GM18858 (cell line): ENCODE measurements at regions not wholly inside any gene's neighbourhood (a gene's known extent, or its start where the extent isn't known, plus 50 kb on each side); places are given as distances from the start of the nearest gene placed in this dataset.

Experiments used
- ATAC-seq: cut with Tn5 transposase; IDR thresholded peaks from one replicate; pipeline ENCODE4 v1.9.1; 2021; ENCODE audit not compliant: unreplicated experiment

- no peak for ATAC-seq
Observed at GRCh38 chr11:109553284-109553683, 131.3 kb downstream of the C11orf87 start.

- ATAC-seq, result no peak
Observed at GRCh38 chr11:109554951-109555350, 133.0 kb downstream of the C11orf87 start.

DNA sequence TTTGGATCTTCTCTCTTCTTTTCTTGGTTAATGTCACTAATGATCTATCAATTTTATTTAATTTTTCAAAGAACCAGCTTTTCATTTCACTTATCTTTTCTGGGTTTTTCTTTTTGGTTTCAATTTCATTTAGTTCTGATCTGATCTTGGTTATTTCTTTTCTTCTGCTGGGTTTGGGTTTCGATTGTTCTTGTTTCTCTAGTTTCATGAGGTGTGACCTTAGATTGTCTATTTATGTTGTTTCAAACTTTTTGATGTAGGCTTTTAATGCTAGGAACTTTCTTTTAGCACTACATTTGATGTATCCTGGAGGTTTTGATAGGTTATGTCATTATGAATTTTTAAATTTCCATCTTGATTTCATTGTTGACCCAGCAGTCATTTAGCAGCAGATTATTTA lies 142.3 kb downstream of the C11orf87 start:
- ATAC-seq, result no peak

DNA sequence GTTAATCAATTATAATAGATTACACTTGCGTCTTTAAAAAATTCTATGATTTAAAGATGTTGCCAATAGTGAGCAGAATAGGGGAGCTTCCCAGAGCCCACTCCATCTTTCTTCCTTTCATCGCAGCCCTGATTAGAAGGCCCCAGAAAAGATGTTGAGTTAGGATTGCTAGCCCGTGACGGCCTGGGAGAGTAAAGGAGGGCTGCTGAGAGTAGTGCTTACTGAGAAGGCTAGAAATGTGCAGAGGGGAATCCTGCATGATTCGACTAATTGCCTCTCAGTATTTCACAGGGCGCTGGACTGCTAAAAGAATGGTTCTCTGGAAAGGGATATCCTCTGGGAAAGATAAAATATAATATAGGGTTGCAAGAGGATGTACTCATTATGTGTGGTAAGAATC lies 160.5 kb downstream of the C11orf87 start:
- no peak for ATAC-seq

DNA sequence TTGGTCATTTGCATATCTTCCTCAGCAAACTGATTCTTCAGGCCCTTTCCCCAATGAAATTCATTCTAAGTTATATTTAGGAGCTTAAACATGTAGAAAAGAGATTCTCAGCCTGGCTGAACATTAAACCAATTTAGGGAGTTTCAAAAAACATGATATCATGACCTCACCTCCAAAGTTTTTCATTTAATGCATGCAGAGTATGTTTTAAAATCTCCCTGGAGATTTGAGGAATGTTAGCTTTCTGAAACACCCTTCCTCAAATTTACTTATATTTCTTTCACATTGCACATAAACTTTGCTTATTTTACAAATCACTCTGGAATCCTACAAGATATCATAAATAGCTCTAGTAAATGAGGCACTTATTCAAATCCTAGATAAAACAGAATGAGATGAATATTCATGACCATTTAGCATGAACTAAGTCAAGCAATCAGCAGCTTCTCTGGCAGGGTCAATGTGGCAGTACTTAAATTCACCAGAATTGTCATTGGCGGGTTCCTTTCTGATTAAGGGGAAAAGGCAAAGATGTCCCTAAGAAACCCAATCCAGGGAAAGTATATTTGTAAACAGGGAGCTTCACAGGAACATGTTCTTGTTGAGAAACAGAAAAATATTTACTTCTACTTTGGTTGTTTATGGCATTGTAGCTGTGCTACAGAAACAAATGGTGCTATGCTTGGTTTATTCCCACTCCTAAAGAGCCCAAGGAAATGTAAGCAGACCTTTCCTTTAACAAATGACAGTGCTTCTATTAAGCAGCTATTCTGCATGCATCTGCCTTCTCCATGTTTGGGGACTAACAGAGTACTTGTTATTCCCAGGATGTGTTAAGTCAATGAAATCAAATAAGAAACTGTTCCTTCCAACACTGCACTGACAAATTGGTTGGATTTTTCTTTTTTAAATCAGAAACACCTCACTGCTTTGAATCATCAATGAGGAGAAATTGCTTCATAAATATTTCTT lies 162.3 kb downstream of the C11orf87 start:
- no peak for ATAC-seq

- no peak for ATAC-seq
Observed at GRCh38 chr11:109586789-109587188, 164.8 kb downstream of the C11orf87 start.

- ATAC-seq, result no peak
Observed at GRCh38 chr11:109590782-109591181, 168.8 kb downstream of the C11orf87 start.

GRCh38 chr11:109597336-109597735 lies 175.3 kb downstream of the C11orf87 start:
- no peak for ATAC-seq

DNA sequence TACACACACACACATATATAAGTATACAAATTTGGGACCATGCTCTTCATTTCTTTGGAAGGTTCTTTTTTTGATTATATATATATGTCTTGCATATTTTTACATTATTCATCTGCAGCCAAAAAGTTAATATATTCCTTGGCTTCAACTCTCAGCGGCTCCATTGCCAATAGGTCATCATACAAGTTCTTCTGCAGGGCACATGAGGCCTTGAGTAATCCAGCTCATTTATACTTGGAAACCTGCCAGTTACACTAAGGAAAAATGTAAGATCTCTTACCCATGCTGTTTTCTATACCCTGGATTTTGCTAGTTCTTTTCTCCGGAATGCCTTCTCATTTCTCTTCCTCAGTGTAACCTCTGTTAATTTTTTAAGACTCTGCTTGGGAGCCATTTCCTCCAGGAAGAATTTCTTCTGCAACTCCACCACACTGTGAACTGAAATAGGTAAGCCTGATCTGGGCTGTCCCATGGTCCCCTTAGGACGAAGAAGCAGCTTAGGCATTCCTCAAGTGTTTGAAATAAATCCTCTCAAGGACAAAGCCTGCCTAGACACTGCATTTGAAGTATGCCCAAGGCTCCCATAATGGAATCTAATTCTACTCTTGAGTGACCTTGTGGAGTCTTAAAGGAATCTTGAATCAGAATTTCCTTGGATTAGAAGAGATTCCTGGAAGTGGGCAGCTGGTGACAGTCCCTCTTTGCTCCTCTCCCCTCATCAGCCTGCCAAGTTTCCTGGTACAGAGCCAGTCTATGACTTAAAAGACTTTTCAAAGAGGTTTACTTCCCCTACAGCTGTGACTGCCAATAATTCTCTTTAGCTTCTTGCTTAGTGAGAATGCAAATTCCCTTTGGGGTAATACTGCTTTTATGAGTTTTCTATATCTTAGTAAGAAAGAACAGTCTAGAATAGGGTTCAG lies 182.8 kb downstream of the C11orf87 start:
- no peak for ATAC-seq

DNA sequence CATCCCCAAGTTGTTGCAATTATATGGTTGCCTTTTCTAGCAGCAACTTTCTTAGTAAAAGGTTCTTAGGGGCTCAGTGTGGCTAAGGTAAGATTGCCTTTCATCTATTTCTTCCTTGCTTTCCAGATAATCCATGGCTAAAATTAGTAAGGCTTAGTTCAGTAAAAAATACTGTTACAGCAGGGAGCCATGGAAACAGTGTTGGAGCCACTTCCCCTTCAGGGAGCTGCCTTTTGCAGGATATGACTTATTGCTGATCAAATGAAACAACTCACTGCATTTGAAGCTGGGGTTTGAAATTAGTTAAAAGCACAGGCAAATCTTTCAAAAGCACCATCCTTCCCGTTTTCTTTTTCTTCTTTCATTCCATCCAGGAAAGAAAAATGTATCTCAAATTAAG lies 184.3 kb downstream of the C11orf87 start:
- no peak for ATAC-seq

DNA sequence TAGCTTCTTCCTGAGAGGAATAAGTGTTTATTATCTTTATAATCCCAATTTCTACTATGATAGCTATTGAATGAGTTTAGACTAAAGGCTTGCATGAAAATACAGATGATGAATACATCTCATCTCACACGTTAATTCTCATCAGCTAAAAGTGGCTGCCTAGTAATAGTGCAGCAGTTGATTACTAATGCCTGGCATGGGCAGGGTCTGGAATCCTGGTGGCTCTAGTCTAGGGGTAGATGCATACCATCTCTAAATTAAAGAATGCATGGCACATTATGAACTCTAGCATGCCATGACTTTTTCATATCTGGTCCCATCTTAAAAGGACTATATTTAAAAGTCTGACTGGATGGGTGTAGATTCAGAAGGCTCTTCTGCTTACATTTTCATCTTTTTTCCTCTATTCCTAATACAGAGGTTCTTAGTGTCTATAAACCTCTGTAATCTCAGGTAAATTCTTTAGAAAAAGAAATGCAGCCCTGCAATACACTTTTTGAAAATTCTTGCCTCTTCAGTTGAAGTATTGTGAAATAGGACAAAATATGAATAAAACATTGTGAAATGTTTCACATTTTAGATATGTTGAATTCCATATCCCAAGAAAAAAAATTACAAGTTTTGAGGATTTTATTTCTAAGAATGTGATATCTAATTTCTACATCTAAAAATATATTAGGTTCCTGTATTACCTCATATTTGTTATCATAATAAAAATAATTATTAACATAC lies 187.6 kb downstream of the C11orf87 start:
- ATAC-seq, result no peak

DNA sequence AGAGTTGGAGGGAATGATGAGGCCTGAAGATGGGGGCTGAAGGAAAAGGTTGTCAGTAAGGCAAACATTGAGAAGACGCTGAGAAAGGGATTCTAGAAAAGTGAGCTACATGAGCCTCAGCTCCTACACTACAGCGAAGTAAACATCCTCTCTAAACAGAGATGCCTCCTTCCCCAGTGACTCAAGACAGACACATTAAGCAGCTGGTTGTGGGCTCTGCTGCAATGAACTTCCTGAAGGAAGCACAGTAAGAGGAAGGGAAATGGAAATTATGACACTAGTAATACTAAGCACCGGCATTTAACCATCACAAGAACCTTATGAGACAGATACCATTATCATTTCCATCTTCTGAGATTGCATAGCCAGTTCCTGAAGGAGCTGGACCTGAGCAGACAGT lies 190.5 kb downstream of the C11orf87 start:
- no peak for ATAC-seq

DNA sequence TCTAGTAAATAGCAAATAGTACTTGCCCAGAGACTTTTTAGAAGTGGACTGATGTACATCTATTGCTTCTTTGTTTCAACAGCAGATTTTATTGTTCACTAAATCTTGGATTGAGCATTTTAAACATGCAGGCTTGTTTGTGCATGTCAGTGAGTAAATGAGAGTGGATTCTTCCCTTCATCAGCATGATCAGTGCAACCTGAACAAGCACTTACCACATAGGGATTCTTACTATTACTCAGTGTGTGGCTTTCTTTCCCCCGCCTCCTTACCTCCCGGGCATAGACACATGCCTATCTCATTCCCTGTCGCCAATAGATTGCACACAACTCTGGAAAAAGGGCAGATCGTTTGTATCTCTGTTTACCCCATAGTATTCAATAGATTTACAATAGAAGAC lies 197.5 kb downstream of the C11orf87 start:
- no peak for ATAC-seq

DNA sequence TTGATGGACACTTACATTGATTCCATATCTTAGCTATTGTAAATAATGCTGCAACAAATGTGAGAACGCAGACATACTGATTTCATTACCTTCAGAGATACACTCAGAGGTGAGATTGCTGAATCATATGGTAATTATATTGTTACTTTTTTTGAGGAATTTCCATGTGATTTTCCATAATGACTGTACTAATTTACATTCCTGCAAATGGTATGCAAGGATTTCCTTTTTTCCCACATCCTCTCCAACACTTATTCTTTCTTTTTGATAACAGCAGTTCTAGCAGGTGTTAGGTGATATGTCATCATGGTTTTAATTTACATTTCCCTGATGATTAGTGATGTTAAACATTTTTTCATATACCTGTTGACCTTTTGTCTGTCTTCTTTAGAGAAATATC lies 207.7 kb downstream of the C11orf87 start:
- ATAC-seq, result no peak

DNA sequence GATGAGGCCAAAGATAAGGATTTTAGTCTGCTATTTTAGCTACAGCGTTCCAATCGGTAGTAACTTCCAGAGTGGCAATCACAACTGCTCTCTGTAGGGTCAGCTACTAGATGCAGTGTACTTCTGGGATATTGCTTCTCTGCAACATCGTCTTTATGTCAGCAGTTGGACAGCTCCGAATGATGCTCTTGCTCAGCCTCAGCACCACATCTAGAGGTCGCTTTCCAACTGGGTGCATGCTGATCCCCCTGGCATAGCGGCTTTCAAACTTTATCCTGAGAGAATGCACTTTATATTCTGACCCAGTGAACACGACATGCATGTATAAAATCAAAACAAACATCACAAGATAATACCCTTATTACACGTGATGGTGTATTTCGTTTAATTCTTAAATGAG lies 219.6 kb downstream of the C11orf87 start:
- no peak for ATAC-seq

DNA sequence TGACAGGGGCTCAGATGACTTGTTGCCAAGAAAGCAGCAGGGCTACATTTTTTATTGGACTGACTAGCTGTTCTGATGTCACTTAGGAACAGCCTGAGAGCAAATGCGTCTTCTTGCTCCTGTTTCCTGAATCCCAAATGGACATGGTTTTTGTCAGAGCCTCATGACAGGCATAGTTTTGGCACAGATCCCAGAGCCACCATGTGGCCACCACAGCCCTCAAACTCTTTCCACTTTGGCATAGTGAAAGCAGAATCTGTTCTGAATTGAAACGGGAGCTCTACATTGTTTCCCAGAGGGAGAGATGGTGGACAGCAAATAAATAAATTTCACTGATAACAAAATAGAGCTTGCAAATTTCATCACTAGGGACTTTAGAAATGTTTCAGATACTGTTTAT lies 222.2 kb downstream of the C11orf87 start:
- ATAC-seq, result no peak

DNA sequence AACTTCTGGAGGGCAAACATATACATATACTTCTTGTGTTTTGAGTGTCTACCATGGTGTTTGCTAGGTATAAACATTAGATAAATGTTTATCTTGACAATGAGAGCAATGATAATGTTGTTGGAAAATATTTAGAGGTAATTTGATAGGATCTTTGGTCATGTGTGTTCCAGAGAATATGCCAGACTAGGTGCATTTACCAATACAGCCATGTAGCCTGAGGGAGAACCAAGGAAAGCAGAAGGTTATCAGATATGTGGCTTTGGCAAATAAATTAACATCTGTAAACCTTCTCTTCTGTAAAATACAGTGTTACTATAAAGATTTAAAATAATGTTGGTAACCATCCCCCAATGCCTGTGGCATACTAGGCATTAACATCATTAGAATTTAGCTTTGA lies 226.8 kb downstream of the C11orf87 start:
- ATAC-seq, result no peak

- no peak for ATAC-seq
Observed at GRCh38 chr11:109654091-109654490, 232.1 kb downstream of the C11orf87 start.

GRCh38 chr11:109658190-109658589 lies 236.2 kb downstream of the C11orf87 start:
- ATAC-seq, result no peak

GRCh38 chr11:109667719-109668118 lies 245.7 kb downstream of the C11orf87 start:
- ATAC-seq, result no peak

GRCh38 chr11:109668973-109669634 lies 247.1 kb downstream of the C11orf87 start:
- ATAC-seq, result no peak
